GM12864 (cell line): ENCODE measurements at regions not wholly inside any gene's neighbourhood (a gene's known extent, or its start where the extent isn't known, plus 50 kb on each side); places are given as distances from the start of the nearest gene placed in this dataset.
"Not testable (repeated sequence)": the region's sequence is repeated elsewhere in the genome, so short reads cannot be mapped to it uniquely, and the experiment has no call there.

Experiments used
- DNase-seq: peaks from one replicate; pipeline ENCODE4 v3.0.0-alpha.2; 2011; ENCODE audit warnings: low read depth
- H3K4me3 ChIP-seq: 2 replicates; pipeline ENCODE4 v1.5.1; 2011; ENCODE audit warnings: mild to moderate bottlenecking, low read depth, low read length, control low read depth
- CTCF ChIP-seq: IDR thresholded peaks from 2 replicates; pipeline ENCODE4 v1.5.1; 2011; ENCODE audit warnings: low read depth, mild to moderate bottlenecking, moderate library complexity, low read length, control low read depth, inconsistent platforms; ENCODE audit errors: missing control alignments

- DNase-seq: no peak
- no peak for TF ChIP-seq CTCF
- H3K4me3 ChIP-seq: no peak overlapping the region
Observed at GRCh38 chr12:25796523-25797000, 161.9 kb upstream of the RASSF8 start.

DNA sequence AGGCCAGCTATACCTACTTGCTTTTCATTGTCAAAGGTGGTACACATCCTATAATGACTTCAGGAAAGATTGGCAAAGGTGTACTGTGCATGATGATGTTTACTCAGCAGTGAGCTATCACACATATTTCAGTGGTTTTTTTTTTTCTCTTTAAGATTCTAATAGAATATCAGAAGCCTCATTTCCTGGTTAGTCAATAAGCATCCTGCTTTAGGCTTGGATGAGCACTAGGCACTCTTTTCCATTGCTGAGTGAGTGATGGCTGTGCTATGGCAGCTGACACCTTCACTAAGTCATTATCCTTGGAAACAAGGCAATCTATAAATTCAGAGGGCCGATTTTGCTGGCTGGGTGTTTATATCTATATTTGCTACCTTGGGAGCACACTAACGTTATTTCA lies 161.1 kb upstream of the RASSF8 start:
- DNase-seq: no peak
- TF ChIP-seq CTCF: no peak
- H3K4me3 ChIP-seq: no peak overlapping the region

DNA sequence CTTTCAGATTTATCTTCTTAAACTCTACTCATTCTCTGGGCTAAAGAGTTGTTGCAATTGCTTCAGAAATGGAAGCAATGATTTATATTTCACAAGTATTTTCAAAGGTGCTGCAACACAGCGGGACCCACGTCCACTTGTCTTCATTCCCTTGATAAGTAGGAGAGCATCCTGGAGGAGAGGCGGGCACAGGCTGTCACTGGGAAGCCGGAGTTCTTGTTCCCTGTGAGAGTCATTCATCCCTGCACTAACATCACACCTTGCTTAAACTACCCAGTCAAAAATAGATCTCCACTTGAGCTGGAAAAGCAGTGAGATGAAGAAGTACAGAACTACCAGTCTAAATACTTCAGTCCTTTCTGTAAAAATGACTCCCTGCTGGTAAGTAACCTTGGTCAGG lies 160.5 kb upstream of the RASSF8 start:
- no peak for DNase-seq
- no peak for TF ChIP-seq CTCF

DNA sequence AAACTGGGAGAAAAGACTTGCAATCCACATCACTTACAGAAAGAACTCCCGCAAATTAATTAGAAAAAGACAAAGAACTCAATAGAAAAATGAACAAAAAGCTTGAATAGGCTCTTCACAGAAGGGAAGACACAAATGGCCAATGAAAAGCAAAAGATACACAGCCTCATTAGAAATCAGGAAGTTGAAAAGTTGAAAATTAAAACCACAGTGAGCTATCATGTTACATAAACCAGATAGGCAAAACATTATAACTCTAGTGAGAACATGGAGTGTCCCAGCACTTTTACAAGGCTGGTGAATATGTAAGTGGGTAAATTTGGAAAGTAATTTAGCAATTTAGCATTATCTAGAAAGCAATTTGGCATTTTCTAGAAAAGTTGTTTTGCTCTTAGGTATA lies 158.4 kb upstream of the RASSF8 start:
- no peak overlapping the region for H3K4me3 ChIP-seq
- no peak for DNase-seq
- no peak for TF ChIP-seq CTCF

More for the DNA sequence above, 160.5 kb upstream of the RASSF8 start:
- no peak overlapping the region for H3K4me3 ChIP-seq

- H3K4me3 ChIP-seq: no peak overlapping the region
- no peak for DNase-seq
- no peak for TF ChIP-seq CTCF
Observed at GRCh38 chr12:25801734-25802133, 156.7 kb upstream of the RASSF8 start.

DNA sequence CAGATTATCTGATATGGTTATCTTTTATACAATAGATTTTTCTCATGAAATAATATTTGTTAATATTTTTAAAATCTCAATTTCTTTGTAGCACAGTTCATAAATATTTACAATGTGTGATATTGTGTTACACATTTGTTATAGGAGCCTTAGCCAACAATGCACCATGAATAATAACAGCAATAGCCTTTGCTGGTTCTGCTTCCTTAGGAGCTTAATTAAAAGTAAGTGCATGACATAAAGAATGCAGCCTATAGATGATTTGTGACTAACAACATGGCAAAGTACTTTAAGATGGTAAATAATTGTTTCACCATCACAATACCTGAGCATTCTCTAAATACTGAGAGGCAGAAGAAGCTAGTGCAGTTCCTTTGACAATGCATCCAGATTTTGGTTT lies 156.3 kb upstream of the RASSF8 start:
- DNase-seq: no peak
- H3K4me3 ChIP-seq: no peak overlapping the region
- no peak for TF ChIP-seq CTCF

DNA sequence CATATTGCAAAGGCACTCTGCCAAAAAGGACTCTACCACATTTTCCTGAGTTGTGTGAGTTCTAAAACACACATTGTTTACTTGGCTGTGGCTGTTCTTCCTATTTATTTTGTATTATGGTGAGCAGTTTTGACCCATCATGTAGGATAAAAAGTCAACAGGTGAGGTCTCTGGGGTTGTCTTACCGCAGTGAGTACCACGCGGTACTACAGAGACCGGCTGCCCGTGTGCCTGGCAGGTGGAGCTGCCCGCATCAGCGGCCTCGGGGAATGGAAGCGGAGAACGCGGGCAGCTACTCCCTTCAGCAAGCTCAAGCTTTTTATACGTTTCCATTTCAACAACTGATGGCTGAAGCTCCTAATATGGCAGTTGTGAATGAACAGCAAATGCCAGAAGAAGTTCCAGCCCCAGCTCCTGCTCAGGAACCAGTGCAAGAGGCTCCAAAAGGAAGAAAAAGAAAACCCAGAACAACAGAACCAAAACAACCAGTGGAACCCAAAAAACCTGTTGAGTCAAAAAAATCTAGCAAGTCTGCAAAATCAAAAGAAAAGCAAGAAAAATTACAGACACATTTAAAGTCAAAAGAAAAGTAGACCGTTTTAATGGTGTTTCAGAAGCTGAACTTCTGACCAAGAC lies 155.3 kb upstream of the RASSF8 start:
- not testable (repeated sequence) for H3K4me3 ChIP-seq, DNase-seq

DNA sequence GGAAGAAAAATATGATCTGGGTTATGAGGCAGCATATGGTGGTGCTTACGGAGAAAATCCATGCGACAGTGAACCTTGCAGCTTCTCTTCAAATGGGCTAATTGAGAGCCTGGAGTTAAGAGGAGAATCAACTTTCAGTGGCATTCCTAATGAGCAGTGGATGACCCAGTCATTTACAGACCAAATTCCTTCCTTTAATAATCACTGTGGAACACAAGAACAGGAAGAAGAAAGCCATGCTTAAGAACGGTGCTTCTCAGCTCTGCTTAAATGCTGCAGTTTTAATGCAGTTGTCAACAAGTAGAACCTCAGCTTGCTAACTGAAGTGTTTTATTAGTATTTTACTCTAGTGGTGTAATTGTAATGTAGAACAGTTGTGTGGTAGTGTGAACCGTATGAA lies 154.2 kb upstream of the RASSF8 start:
- not testable (repeated sequence) for H3K4me3 ChIP-seq, DNase-seq
